Parathyroid adenoma (tissue), 2 donors: ENCODE measurements at regions not wholly inside any gene's neighbourhood (a gene's known extent, or its start where the extent isn't known, plus 50 kb on each side); places are given as distances from the start of the nearest gene placed in this dataset.

Experiments used
- H2AFZ ChIP-seq: fragments of 300-600 bp; sonication (generic); one replicate; pipeline ENCODE4 v1.7.0; 2017; ENCODE audit warnings: antibody characterized with exemption, mild to moderate bottlenecking
- H3K27ac ChIP-seq: fragments of 300-600 bp; sonication (generic); one replicate; pipeline ENCODE4 v1.7.0; 2017
- H3K27me3 ChIP-seq: fragments of 300-600 bp; sonication (generic); one replicate; pipeline ENCODE4 v1.7.0; 2017; ENCODE audit warnings: low read length; ENCODE audit not compliant: control insufficient read depth, insufficient read depth
- H3K36me3 ChIP-seq: fragments of 300-600 bp; sonication (generic); one replicate; pipeline ENCODE4 v1.7.0; 2017; ENCODE audit warnings: low read length; ENCODE audit not compliant: control insufficient read depth, insufficient read depth
- H3K4me1 ChIP-seq: fragments of 300-600 bp; sonication (generic); one replicate; pipeline ENCODE4 v1.7.0; 2017; ENCODE audit warnings: control low read depth
- H3K4me2 ChIP-seq: fragments of 300-600 bp; sonication (generic); one replicate; pipeline ENCODE4 v1.7.0; 2017; ENCODE audit warnings: low read length
- H3K4me3 ChIP-seq: fragments of 300-600 bp; sonication (generic); one replicate; pipeline ENCODE4 v1.7.0; 2017; ENCODE audit warnings: low read depth, low read length
- H3K79me2 ChIP-seq: fragments of 300-600 bp; sonication (generic); one replicate; pipeline ENCODE4 v1.7.0; 2017; ENCODE audit warnings: control low read depth
- H3K9ac ChIP-seq: fragments of 300-600 bp; sonication (generic); one replicate; pipeline ENCODE4 v1.7.0; 2017; ENCODE audit warnings: mild to moderate bottlenecking
- H3K9me3 ChIP-seq: fragments of 300-600 bp; sonication (generic); one replicate; pipeline ENCODE4 v1.7.0; 2017; ENCODE audit warnings: low read length; ENCODE audit not compliant: control insufficient read depth
- TF ChIP-seq, protein P1 (sequence below): fragments of 300-600 bp; sonication (generic); IDR thresholded peaks from one replicate; pipeline ENCODE4 v1.7.0; 2017; ENCODE audit warnings: antibody characterized with exemption, mild to moderate bottlenecking
- donor health status: primary hyperparathyroidism.

DNA sequence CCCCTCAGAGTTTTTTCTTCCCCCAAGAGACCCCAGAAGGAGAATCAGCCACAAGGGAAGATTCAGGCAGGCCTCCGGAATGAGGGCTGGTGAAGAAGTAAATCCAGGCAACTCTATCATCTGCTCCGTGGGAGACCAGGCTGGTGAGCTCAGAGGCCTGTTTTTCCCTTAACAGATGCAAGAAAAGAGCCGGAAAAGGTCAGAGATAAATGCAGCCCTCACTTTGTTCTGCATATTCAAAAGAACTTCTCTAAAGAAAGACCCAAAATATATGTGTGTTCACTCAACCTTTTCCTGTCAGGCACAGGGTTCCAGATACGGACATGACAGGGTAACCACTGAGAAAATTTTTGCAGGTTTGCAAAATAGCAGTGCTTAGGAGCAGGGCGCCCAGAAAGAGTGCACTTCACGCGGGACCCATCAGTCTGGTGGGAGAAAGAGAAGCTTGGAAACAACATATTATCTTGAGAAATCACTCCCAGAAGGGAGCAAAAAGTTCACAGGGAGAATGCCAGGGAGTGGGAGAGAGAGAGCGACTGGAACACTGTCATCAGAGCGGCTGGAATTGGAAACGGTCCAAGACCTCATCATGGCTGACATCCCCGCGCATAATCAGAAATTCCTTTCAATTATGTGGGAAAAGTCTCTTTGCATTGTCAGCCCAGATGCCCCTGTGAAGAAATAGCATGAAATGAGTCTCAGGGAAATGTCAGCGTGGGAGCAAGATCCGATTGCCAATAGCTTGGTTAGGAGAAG, 244.8 kb upstream of the SLC14A2 start:
- TF ChIP-seq, protein P1, sequence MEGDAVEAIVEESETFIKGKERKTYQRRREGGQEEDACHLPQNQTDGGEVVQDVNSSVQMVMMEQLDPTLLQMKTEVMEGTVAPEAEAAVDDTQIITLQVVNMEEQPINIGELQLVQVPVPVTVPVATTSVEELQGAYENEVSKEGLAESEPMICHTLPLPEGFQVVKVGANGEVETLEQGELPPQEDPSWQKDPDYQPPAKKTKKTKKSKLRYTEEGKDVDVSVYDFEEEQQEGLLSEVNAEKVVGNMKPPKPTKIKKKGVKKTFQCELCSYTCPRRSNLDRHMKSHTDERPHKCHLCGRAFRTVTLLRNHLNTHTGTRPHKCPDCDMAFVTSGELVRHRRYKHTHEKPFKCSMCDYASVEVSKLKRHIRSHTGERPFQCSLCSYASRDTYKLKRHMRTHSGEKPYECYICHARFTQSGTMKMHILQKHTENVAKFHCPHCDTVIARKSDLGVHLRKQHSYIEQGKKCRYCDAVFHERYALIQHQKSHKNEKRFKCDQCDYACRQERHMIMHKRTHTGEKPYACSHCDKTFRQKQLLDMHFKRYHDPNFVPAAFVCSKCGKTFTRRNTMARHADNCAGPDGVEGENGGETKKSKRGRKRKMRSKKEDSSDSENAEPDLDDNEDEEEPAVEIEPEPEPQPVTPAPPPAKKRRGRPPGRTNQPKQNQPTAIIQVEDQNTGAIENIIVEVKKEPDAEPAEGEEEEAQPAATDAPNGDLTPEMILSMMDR: no peak
- Histone ChIP-seq H3K9ac (no peak overlapping the region), H3K9me3 (no peaks in the 10 kb centered on the region), H3K4me1 (peaks cover 21% of the 10 kb centered on the region), H3K79me2 (no peaks in the 10 kb centered on the region), H3K4me2 (no peak overlapping the region), H3K27me3 (no peaks in the 10 kb centered on the region), H3K4me3 (no peak overlapping the region), H3K27ac (no peak overlapping the region), H3K36me3 (no peaks in the 10 kb centered on the region), H2AFZ (peak overlapping the region; percentile 25)

DNA sequence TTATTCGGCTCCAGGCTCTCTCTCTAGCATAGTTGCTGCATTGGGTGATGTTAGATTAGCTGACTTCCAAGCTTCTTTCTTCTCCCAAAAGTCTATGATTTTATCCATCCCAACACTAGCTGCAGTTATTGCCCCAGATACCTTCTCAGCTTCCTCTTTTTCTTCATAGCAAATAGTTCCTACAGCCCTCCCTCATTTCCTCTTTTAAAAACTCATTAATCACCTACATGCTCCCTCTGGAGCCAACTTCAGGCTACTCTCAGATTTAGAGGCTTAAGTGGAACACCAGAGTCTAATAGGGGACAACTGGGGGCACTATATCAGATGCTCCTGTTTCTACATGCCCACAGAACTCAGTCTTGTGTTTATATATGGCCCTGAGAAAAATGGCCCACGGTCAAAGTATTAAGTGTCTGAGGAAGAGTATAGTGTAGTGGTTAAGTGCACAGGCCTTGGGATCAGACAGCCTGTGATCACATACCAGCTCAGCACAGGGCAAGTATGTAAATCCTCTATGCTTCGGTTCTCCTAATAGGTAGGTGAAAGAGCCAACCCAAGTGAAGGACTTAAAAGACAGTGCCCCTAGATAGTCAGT, 241.9 kb upstream of the SLC14A2 start:
- H3K79me2 ChIP-seq: no peaks in the 10 kb centered on the region
- H3K4me2 ChIP-seq: no peak overlapping the region
- no peaks in the 10 kb centered on the region for H3K9me3 ChIP-seq
- H3K4me3 ChIP-seq: no peak overlapping the region
- H3K9ac ChIP-seq: no peak overlapping the region
- no peaks in the 10 kb centered on the region for H3K27me3 ChIP-seq
- no peaks in the 10 kb centered on the region for H3K36me3 ChIP-seq
- H3K27ac ChIP-seq: no peak overlapping the region
- TF ChIP-seq, protein P1: no peak
- H2AFZ ChIP-seq: peak overlapping the region; percentile 29
- peaks cover 19% of the 10 kb centered on the region for H3K4me1 ChIP-seq

DNA sequence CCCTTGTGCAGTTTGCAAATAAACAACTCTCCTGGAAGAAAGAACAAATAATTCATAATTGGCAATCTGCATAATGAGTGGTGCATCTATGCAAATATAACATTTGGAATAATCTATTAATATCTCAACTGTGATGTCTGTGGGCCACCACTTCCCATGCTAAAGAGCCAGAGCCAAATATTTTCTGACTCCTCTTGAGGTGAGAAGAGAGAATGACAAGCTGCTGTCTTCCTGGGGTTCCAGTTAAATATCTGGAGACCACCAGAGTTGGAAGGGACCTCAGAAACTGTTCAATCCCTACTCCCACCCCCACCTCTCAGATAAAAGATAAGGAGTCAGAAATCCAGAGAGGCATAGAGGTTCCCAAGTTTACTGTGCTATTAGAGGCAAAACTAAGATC, 241.0 kb upstream of the SLC14A2 start:
- TF ChIP-seq, protein P1: no peak
- no peak overlapping the region for H3K27ac ChIP-seq

DNA sequence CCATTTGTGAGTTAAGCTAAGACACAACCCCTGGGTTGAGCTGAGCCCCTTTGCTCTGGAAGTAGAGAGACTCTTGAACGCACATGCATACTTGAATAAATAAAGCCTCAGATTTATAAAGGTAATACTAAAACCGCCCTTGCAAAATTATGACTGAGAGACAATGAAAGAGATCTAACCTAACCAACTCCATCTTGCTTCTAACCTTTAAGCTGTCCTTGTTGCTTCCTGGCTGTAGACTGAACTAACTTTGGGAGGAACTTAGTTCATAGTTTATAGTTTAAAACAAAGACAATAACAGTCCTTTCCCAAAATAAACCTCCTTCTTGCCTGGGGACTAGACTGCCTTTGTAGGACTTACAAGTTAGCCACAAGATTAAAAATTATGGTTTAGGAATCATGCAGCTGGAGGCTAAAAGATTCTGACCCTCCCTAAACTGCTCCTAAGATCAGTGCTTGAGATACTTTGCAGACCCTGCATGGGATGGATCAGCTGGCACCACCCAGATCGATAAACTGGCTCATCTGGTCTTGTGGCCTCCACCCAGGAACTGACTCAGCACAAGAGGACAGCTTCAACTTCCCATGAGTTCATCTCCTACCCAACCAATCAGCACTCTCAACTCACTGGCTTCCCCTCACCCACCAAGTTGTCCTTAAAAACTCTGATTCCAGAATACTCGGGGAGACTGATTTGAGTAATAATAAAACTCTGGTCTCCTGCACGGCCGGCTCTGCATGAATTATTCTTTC, 240.2 kb upstream of the SLC14A2 start:
- no peaks in the 10 kb centered on the region for H3K27me3 ChIP-seq
- no peak overlapping the region for H3K27ac ChIP-seq
- peaks cover 19% of the 10 kb centered on the region for H3K4me1 ChIP-seq
- H3K36me3 ChIP-seq: no peaks in the 10 kb centered on the region
- H2AFZ ChIP-seq: peak overlapping the region; percentile 15
- no peak overlapping the region for H3K9ac ChIP-seq
- no peak overlapping the region for H3K4me2 ChIP-seq
- TF ChIP-seq, protein P1: no peak
- H3K79me2 ChIP-seq: no peaks in the 10 kb centered on the region
- H3K4me3 ChIP-seq: no peak overlapping the region
- no peaks in the 10 kb centered on the region for H3K9me3 ChIP-seq

More for the DNA sequence above, 241.0 kb upstream of the SLC14A2 start:
- Histone ChIP-seq H2AFZ (no peak overlapping the region), H3K4me3 (no peak overlapping the region), H3K9ac (no peak overlapping the region), H3K9me3 (no peaks in the 10 kb centered on the region), H3K4me2 (no peak overlapping the region), H3K79me2 (no peaks in the 10 kb centered on the region), H3K36me3 (no peaks in the 10 kb centered on the region), H3K4me1 (peaks cover 19% of the 10 kb centered on the region), H3K27me3 (no peaks in the 10 kb centered on the region)
